Trophoblast cell (in vitro differentiated cells and primary cell): ENCODE measurements at regions not wholly inside any gene's neighbourhood (a gene's known extent, or its start where the extent isn't known, plus 50 kb on each side); places are given as distances from the start of the nearest gene placed in this dataset.

ENCODE experiments used
- DNase-seq, 2 donors: peaks; one replicate each; pipeline ENCODE4 v3.0.0-alpha.2; 2016
- H2AFZ ChIP-seq: 2 replicates; pipeline ENCODE4 v1.6.1; 2013; ENCODE audit warnings: low read length, moderate library complexity, mild to moderate bottlenecking; ENCODE audit not compliant: insufficient read depth, poor library complexity
- H2AK5ac ChIP-seq: 2 replicates; pipeline ENCODE4 v1.6.1; 2013; ENCODE audit warnings: mild to moderate bottlenecking, low read length
- H2BK120ac ChIP-seq: 2 replicates; pipeline ENCODE4 v1.6.1; 2013; ENCODE audit warnings: low read length, mild to moderate bottlenecking, moderate library complexity; ENCODE audit not compliant: insufficient read depth, poor library complexity
- H2BK12ac ChIP-seq: 2 replicates; pipeline ENCODE4 v1.6.1; 2013; ENCODE audit warnings: mild to moderate bottlenecking, low read length, moderate library complexity
- H2BK5ac ChIP-seq: 2 replicates; pipeline ENCODE4 v1.6.1; 2013; ENCODE audit warnings: low read length, low read depth, moderate library complexity, mild to moderate bottlenecking; ENCODE audit not compliant: poor library complexity
- H3K14ac ChIP-seq: 2 replicates; pipeline ENCODE4 v1.6.1; 2013; ENCODE audit warnings: mild to moderate bottlenecking, low read length
- H3K18ac ChIP-seq: 2 replicates; pipeline ENCODE4 v1.6.1; 2013; ENCODE audit warnings: mild to moderate bottlenecking, low read length
- H3K23ac ChIP-seq: 2 replicates; pipeline ENCODE4 v1.6.1; 2013; ENCODE audit warnings: low read length
- H3K27ac ChIP-seq: 2 replicates; pipeline ENCODE4 v1.5.1; 2013; ENCODE audit warnings: low read depth, mild to moderate bottlenecking, inconsistent platforms, low read length, moderate library complexity
- H3K27me3 ChIP-seq: 2 replicates; pipeline ENCODE4 v1.6.1; 2013; ENCODE audit warnings: inconsistent platforms, mild to moderate bottlenecking, low read length, moderate library complexity; ENCODE audit not compliant: insufficient read depth
- H3K36me3 ChIP-seq, 2 experiments: 1 replicate in 1 of 2; 2 replicates in 1 of 2; pipeline ENCODE4 v1.6.1; 2013; ENCODE audit warnings: low read length in 2 of 2, mild to moderate bottlenecking in 2 of 2, moderate library complexity in 1 of 2; ENCODE audit not compliant: insufficient read depth in 2 of 2, control insufficient read depth in 1 of 2
- H3K4ac ChIP-seq: 2 replicates; pipeline ENCODE4 v1.6.1; 2013; ENCODE audit warnings: low read depth, mild to moderate bottlenecking, low read length, moderate library complexity
- H3K4me1 ChIP-seq, 2 experiments: 1 replicate in 1 of 2; 2 replicates in 1 of 2; pipeline ENCODE4 v1.6.1; 2013; ENCODE audit warnings: low read length in 2 of 2, mild to moderate bottlenecking in 2 of 2, moderate library complexity in 1 of 2; ENCODE audit not compliant: insufficient read depth in 2 of 2, control insufficient read depth in 1 of 2
- H3K4me2 ChIP-seq: 2 replicates; pipeline ENCODE4 v1.6.1; 2013; ENCODE audit warnings: inconsistent platforms, mild to moderate bottlenecking, low read length, moderate library complexity
- H3K4me3 ChIP-seq: 2 replicates; pipeline ENCODE4 v1.5.1; 2013; ENCODE audit warnings: mild to moderate bottlenecking, low read depth, low read length, inconsistent platforms
- H3K79me1 ChIP-seq: one replicate; pipeline ENCODE4 v1.6.1; 2013; ENCODE audit warnings: low read length
- H3K79me2 ChIP-seq: 2 replicates; pipeline ENCODE4 v1.6.1; 2013; ENCODE audit warnings: low read length, mild to moderate bottlenecking; ENCODE audit not compliant: control insufficient read depth, insufficient read depth, poor library complexity
- H3K9ac ChIP-seq: 2 replicates; pipeline ENCODE4 v1.6.1; 2013; ENCODE audit warnings: mild to moderate bottlenecking, low read length
- H3K9me3 ChIP-seq: 2 replicates; pipeline ENCODE4 v1.6.1; 2013; ENCODE audit warnings: low read depth, mild to moderate bottlenecking, control low read depth, inconsistent platforms, low read length; ENCODE audit not compliant: insufficient read depth
- H4K12ac ChIP-seq: 2 replicates; pipeline ENCODE4 v1.6.1; 2013; ENCODE audit warnings: low read depth, mild to moderate bottlenecking, low read length, moderate library complexity
- H4K8ac ChIP-seq: 2 replicates; pipeline ENCODE4 v1.6.1; 2013; ENCODE audit warnings: low read depth, mild to moderate bottlenecking, low read length, moderate library complexity
- H4K91ac ChIP-seq: one replicate; pipeline ENCODE4 v1.6.1; 2013; ENCODE audit warnings: low read depth, mild to moderate bottlenecking, low read length, moderate library complexity
- WGBS: extraction: QIAGEN DNeasy Blood & Tissue Kit; methylation state at CpG from one replicate; pipeline ENCODE4 v1.1.7; 2013; ENCODE audit warnings: missing lambda C conversion rate; ENCODE audit not compliant: insufficient read length, insufficient coverage; ENCODE audit errors: extremely low coverage; 5-methylcytosine and 5-hydroxymethylcytosine counted together

- Histone ChIP-seq H3K4ac (no peak overlapping the region), H3K9me3 (peaks cover 2% of the 10 kb centered on the region), H4K8ac (no peak overlapping the region), H2BK12ac (no peak overlapping the region), H3K4me1 (no peaks in the 10 kb centered on the region), H3K9ac (no peak overlapping the region), H3K79me2 (no peaks in the 10 kb centered on the region), H3K79me1 (no peaks in the 10 kb centered on the region), H2AK5ac (no peak overlapping the region), H2BK120ac (no peak overlapping the region), H3K4me2 (no peak overlapping the region), H4K91ac (no peak overlapping the region), H3K23ac (no peak overlapping the region), H3K36me3 (no peaks in the 10 kb centered on the region), H3K4me3 (no peak overlapping the region), H2AFZ (no peak overlapping the region), H3K27me3 (no peaks in the 10 kb centered on the region), H3K18ac (no peak overlapping the region), H3K27ac (no peak overlapping the region), H3K14ac (no peak overlapping the region), H4K12ac (no peak overlapping the region), H2BK5ac (no peak overlapping the region)
- WGBS, result no CpG with 5 or more reads among the region's 2 CpGs
- no peak for DNase-seq
Observed at GRCh38 chr3:59381282-59381681, 331.5 kb upstream of the CFAP20DC start.

GRCh38 chr3:59380146-59380545 lies 330.3 kb upstream of the CFAP20DC start:
- DNase-seq, result no peak
- H3K4me3 ChIP-seq, result no peak overlapping the region
- H3K36me3 ChIP-seq, result no peaks in the 10 kb centered on the region
- H4K91ac ChIP-seq, result no peak overlapping the region
- no peak overlapping the region for H3K14ac ChIP-seq
- H3K9me3 ChIP-seq, result peaks cover 2% of the 10 kb centered on the region
- no peak overlapping the region for H3K27ac ChIP-seq
- H4K8ac ChIP-seq, result no peak overlapping the region
- H2BK120ac ChIP-seq, result no peak overlapping the region
- H2BK12ac ChIP-seq, result no peak overlapping the region
- no peak overlapping the region for H2AFZ ChIP-seq
- no peak overlapping the region for H4K12ac ChIP-seq
- no peak overlapping the region for H3K9ac ChIP-seq
- H3K23ac ChIP-seq, result no peak overlapping the region
- no peak overlapping the region for H3K4ac ChIP-seq
- no peaks in the 10 kb centered on the region for H3K27me3 ChIP-seq
- H3K79me2 ChIP-seq, result no peaks in the 10 kb centered on the region
- H3K18ac ChIP-seq, result no peak overlapping the region
- H3K79me1 ChIP-seq, result no peaks in the 10 kb centered on the region
- H3K4me2 ChIP-seq, result no peak overlapping the region
- no peak overlapping the region for H2AK5ac ChIP-seq
- no peaks in the 10 kb centered on the region for H3K4me1 ChIP-seq
- no peak overlapping the region for H2BK5ac ChIP-seq

GRCh38 chr3:59374818-59375211 lies 325.0 kb upstream of the CFAP20DC start:
- H3K4me1 ChIP-seq, result no peaks in the 10 kb centered on the region
- H3K27me3 ChIP-seq, result no peaks in the 10 kb centered on the region
- no peak overlapping the region for H2AFZ ChIP-seq
- no peak for DNase-seq
- H3K23ac ChIP-seq, result no peak overlapping the region
- H2AK5ac ChIP-seq, result no peak overlapping the region
- H3K79me1 ChIP-seq, result no peaks in the 10 kb centered on the region
- no peak overlapping the region for H3K4me2 ChIP-seq
- no peak overlapping the region for H3K9ac ChIP-seq
- no peak overlapping the region for H2BK5ac ChIP-seq
- H3K18ac ChIP-seq, result no peak overlapping the region
- no CpG with 5 or more reads among the region's 3 CpGs for WGBS
- no peak overlapping the region for H4K91ac ChIP-seq
- no peak overlapping the region for H3K27ac ChIP-seq
- H2BK120ac ChIP-seq, result no peak overlapping the region
- H4K12ac ChIP-seq, result no peak overlapping the region
- no peak overlapping the region for H3K14ac ChIP-seq
- H3K9me3 ChIP-seq, result no peaks in the 10 kb centered on the region
- no peak overlapping the region for H3K4me3 ChIP-seq
- H3K36me3 ChIP-seq, result no peaks in the 10 kb centered on the region
- no peak overlapping the region for H3K4ac ChIP-seq
- no peak overlapping the region for H4K8ac ChIP-seq
- H3K79me2 ChIP-seq, result no peaks in the 10 kb centered on the region
- no peak overlapping the region for H2BK12ac ChIP-seq

- Histone ChIP-seq H3K4me2 (no peak overlapping the region), H3K79me2 (no peaks in the 10 kb centered on the region), H3K9me3 (no peaks in the 10 kb centered on the region), H2BK5ac (no peak overlapping the region), H4K8ac (no peak overlapping the region), H3K14ac (no peak overlapping the region), H3K23ac (no peak overlapping the region), H3K18ac (no peak overlapping the region), H2BK120ac (no peak overlapping the region), H3K4me1 (no peaks in the 10 kb centered on the region), H2AFZ (no peak overlapping the region), H4K91ac (no peak overlapping the region), H3K36me3 (no peaks in the 10 kb centered on the region), H3K27me3 (no peaks in the 10 kb centered on the region), H3K4ac (no peak overlapping the region), H3K79me1 (no peaks in the 10 kb centered on the region), H3K9ac (no peak overlapping the region), H2AK5ac (no peak overlapping the region), H2BK12ac (no peak overlapping the region), H4K12ac (no peak overlapping the region), H3K27ac (no peak overlapping the region), H3K4me3 (no peak overlapping the region)
- no CpG with 5 or more reads among the region's 6 CpGs for WGBS
- DNase-seq, result no peak
Observed at GRCh38 chr3:59374091-59374817, 324.4 kb upstream of the CFAP20DC start.
